SK-N-MC (cell line): ENCODE measurements at regions not wholly inside any gene's neighbourhood (a gene's known extent, or its start where the extent isn't known, plus 50 kb on each side); places are given as distances from the start of the nearest gene placed in this dataset.
A peak's percentile ranks its signal among the peaks of the same experiment; 100 is the strongest.

Source experiments
- DNase-seq: peaks from one replicate; pipeline ENCODE4 v3.0.0-alpha.2; 2011; ENCODE audit warnings: low read depth, low spot score
- H3K27ac ChIP-seq: fragments of 200-600 bp; sonication (generic); 2 replicates; pipeline ENCODE4 v1.5.1; 2016; ENCODE audit warnings: mixed run types
- H3K36me3 ChIP-seq: fragments of 200-600 bp; sonication (generic); 2 replicates; pipeline ENCODE4 v1.6.1; 2017; ENCODE audit warnings: antibody characterized with exemption, low read length, mixed read lengths; ENCODE audit not compliant: insufficient read depth
- H3K4me3 ChIP-seq: fragments of 200-600 bp; sonication (generic); 2 replicates; pipeline ENCODE4 v1.5.1; 2016
- H3K9ac ChIP-seq: fragments of 200-600 bp; sonication (generic); 2 replicates; pipeline ENCODE4 v1.8.0; 2017; ENCODE audit warnings: mixed run types, mixed read lengths; ENCODE audit not compliant: insufficient read length
- H3K9me3 ChIP-seq: fragments of 200-600 bp; sonication (generic); 2 replicates; pipeline ENCODE4 v1.6.1; 2017; ENCODE audit warnings: low read depth, mild to moderate bottlenecking, antibody characterized with exemption, low read length, moderate library complexity, mixed read lengths
- EZH2 ChIP-seq: fragments of 200-600 bp; sonication (generic); IDR thresholded peaks from one replicate; pipeline ENCODE4 v1.6.1; 2017; ENCODE audit warnings: antibody characterized with exemption
- FOXP2 ChIP-seq: optimal IDR thresholded peaks from 2 replicates; pipeline ENCODE3; 2011; ENCODE audit warnings: mild to moderate bottlenecking, moderate library complexity; ENCODE audit not compliant: insufficient read depth; ENCODE audit errors: extremely low read length, control extremely low read depth
- POLR2AphosphoS5 ChIP-seq: IDR thresholded peaks from 2 replicates; pipeline ENCODE4 v1.6.1; 2012; ENCODE audit warnings: mild to moderate bottlenecking, low read depth, low read length, borderline replicate concordance

GRCh38 chr11:98207086-98207485, 813.7 kb upstream of the CNTN5 start:
- Histone ChIP-seq H3K36me3 (no peaks in the 10 kb centered on the region), H3K9me3 (no peaks in the 10 kb centered on the region), H3K27ac (no peak overlapping the region), H3K4me3 (no peak overlapping the region), H3K9ac (no peak overlapping the region)
- TF ChIP-seq EZH2 = no peak
- DNase-seq = no peak

DNA sequence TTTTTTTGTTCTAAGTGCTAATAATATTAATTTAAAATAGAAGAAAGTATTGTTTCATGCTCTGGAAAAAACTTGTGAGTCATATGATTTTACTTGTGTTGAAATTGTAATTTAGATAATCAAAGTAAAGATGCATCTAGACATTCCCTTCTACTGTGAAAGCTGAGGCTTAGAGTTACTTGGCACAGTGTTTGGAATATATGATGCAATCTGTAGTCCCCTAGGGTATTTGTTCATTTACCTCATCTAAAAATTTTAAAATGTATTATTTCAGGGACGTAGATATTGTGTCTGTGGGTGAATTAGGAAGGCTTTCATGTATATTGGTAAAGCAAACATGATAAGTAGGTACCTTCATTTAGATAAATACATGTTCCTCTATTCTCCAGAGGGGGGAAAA, 793.5 kb upstream of the CNTN5 start:
- TF ChIP-seq FOXP2 (no peak), EZH2 (no peak), POLR2AphosphoS5 (no peak)
- H3K9me3 ChIP-seq = no peaks in the 10 kb centered on the region
- no peaks in the 10 kb centered on the region for H3K36me3 ChIP-seq
- H3K4me3 ChIP-seq = no peak overlapping the region
- peak; percentile 18 for DNase-seq
- no peak overlapping the region for H3K9ac ChIP-seq
- no peak overlapping the region for H3K27ac ChIP-seq

DNA sequence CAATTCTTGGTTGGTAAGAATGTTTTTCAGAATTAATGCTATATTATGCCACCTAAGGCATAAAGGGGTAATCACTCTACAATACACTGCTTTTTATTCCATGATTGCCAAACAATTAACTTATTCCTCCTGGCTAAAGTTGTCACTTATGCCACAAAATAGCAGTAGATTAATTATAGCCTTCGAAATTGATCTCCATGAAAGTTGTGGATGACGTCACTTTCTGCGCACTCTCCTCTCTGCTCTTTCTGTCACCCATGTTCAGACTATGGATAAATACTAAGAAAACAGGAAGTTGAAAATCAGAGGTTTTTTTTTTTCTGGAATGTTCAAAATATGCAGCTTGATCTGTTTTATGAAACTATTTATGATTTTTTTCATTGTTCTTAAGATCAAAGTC, 790.1 kb upstream of the CNTN5 start:
- TF ChIP-seq FOXP2 (no peak), EZH2 (no peak), POLR2AphosphoS5 (no peak)
- H3K9me3 ChIP-seq = no peaks in the 10 kb centered on the region
- no peaks in the 10 kb centered on the region for H3K36me3 ChIP-seq
- no peak overlapping the region for H3K9ac ChIP-seq
- DNase-seq = no peak
- no peak overlapping the region for H3K27ac ChIP-seq
- H3K4me3 ChIP-seq = no peak overlapping the region

- TF ChIP-seq POLR2AphosphoS5 (no peak), EZH2 (no peak), FOXP2 (no peak)
- Histone ChIP-seq H3K36me3 (no peaks in the 10 kb centered on the region), H3K27ac (no peak overlapping the region), H3K4me3 (no peak overlapping the region), H3K9me3 (no peaks in the 10 kb centered on the region), H3K9ac (no peak overlapping the region)
- DNase-seq = no peak
Observed at GRCh38 chr11:98234698-98235097, 786.1 kb upstream of the CNTN5 start.

- H3K9me3 ChIP-seq = no peaks in the 10 kb centered on the region
- no peaks in the 10 kb centered on the region for H3K36me3 ChIP-seq
- H3K4me3 ChIP-seq = no peak overlapping the region
- H3K9ac ChIP-seq = no peak overlapping the region
- TF ChIP-seq FOXP2 (no peak), EZH2 (no peak), POLR2AphosphoS5 (no peak)
- DNase-seq = no peak
- no peak overlapping the region for H3K27ac ChIP-seq
Observed at GRCh38 chr11:98243897-98244296, 776.9 kb upstream of the CNTN5 start.

DNA sequence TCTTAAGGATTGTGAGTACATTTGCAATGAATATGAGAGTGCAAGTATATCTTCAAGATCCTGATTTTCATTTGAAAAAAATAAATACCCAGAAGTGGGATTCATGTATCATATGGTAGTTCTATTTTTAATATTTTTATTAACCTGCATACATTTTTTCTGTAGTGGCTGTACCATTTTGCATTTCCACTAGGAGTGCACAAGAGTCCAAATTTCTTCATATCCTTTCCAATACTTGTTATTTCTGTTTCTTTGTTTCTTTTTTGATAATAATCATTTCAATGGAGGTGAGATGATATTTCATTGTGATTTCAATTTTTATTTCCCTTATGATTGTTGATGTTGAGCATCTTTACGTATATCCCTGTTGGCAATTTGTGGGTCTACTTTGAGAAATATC, 759.8 kb upstream of the CNTN5 start:
- Histone ChIP-seq H3K9ac (no peak overlapping the region), H3K9me3 (no peaks in the 10 kb centered on the region), H3K4me3 (no peak overlapping the region), H3K36me3 (no peaks in the 10 kb centered on the region), H3K27ac (no peak overlapping the region)
- TF ChIP-seq EZH2 (no peak), FOXP2 (no peak), POLR2AphosphoS5 (no peak)
- DNase-seq = no peak

- no peak for DNase-seq
- TF ChIP-seq POLR2AphosphoS5 (no peak), FOXP2 (no peak), EZH2 (no peak)
- H3K9ac ChIP-seq = no peak overlapping the region
- no peaks in the 10 kb centered on the region for H3K9me3 ChIP-seq
- no peak overlapping the region for H3K27ac ChIP-seq
- no peaks in the 10 kb centered on the region for H3K36me3 ChIP-seq
- no peak overlapping the region for H3K4me3 ChIP-seq
Observed at GRCh38 chr11:98277251-98277912, 743.4 kb upstream of the CNTN5 start.

GRCh38 chr11:98289617-98290263, 731.0 kb upstream of the CNTN5 start:
- H3K27ac ChIP-seq = no peak overlapping the region
- no peaks in the 10 kb centered on the region for H3K9me3 ChIP-seq
- TF ChIP-seq FOXP2 = no peak
- no peak for TF ChIP-seq POLR2AphosphoS5
- no peak for TF ChIP-seq EZH2
- H3K4me3 ChIP-seq = no peak overlapping the region
- no peak for DNase-seq
- no peaks in the 10 kb centered on the region for H3K36me3 ChIP-seq
- no peak overlapping the region for H3K9ac ChIP-seq
